Trophoblast cell (in vitro differentiated cells and primary cell): ENCODE measurements at regions not wholly inside any gene's neighbourhood (a gene's known extent, or its start where the extent isn't known, plus 50 kb on each side); places are given as distances from the start of the nearest gene placed in this dataset.

Experiments used
- DNase-seq, 2 donors: peaks; one replicate each; pipeline ENCODE4 v3.0.0-alpha.2; 2016
- H2AFZ ChIP-seq: 2 replicates; pipeline ENCODE4 v1.6.1; 2013; ENCODE audit warnings: low read length, moderate library complexity, mild to moderate bottlenecking; ENCODE audit not compliant: insufficient read depth, poor library complexity
- H2AK5ac ChIP-seq: 2 replicates; pipeline ENCODE4 v1.6.1; 2013; ENCODE audit warnings: mild to moderate bottlenecking, low read length
- H2BK120ac ChIP-seq: 2 replicates; pipeline ENCODE4 v1.6.1; 2013; ENCODE audit warnings: low read length, mild to moderate bottlenecking, moderate library complexity; ENCODE audit not compliant: insufficient read depth, poor library complexity
- H2BK12ac ChIP-seq: 2 replicates; pipeline ENCODE4 v1.6.1; 2013; ENCODE audit warnings: mild to moderate bottlenecking, low read length, moderate library complexity
- H2BK5ac ChIP-seq: 2 replicates; pipeline ENCODE4 v1.6.1; 2013; ENCODE audit warnings: low read length, low read depth, moderate library complexity, mild to moderate bottlenecking; ENCODE audit not compliant: poor library complexity
- H3K14ac ChIP-seq: 2 replicates; pipeline ENCODE4 v1.6.1; 2013; ENCODE audit warnings: mild to moderate bottlenecking, low read length
- H3K18ac ChIP-seq: 2 replicates; pipeline ENCODE4 v1.6.1; 2013; ENCODE audit warnings: mild to moderate bottlenecking, low read length
- H3K23ac ChIP-seq: 2 replicates; pipeline ENCODE4 v1.6.1; 2013; ENCODE audit warnings: low read length
- H3K27ac ChIP-seq: 2 replicates; pipeline ENCODE4 v1.5.1; 2013; ENCODE audit warnings: low read depth, mild to moderate bottlenecking, inconsistent platforms, low read length, moderate library complexity
- H3K27me3 ChIP-seq: 2 replicates; pipeline ENCODE4 v1.6.1; 2013; ENCODE audit warnings: inconsistent platforms, mild to moderate bottlenecking, low read length, moderate library complexity; ENCODE audit not compliant: insufficient read depth
- H3K36me3 ChIP-seq, 2 experiments: 1 replicate in 1 of 2; 2 replicates in 1 of 2; pipeline ENCODE4 v1.6.1; 2013; ENCODE audit warnings: low read length in 2 of 2, mild to moderate bottlenecking in 2 of 2, moderate library complexity in 1 of 2; ENCODE audit not compliant: insufficient read depth in 2 of 2, control insufficient read depth in 1 of 2
- H3K4ac ChIP-seq: 2 replicates; pipeline ENCODE4 v1.6.1; 2013; ENCODE audit warnings: low read depth, mild to moderate bottlenecking, low read length, moderate library complexity
- H3K4me1 ChIP-seq, 2 experiments: 1 replicate in 1 of 2; 2 replicates in 1 of 2; pipeline ENCODE4 v1.6.1; 2013; ENCODE audit warnings: low read length in 2 of 2, mild to moderate bottlenecking in 2 of 2, moderate library complexity in 1 of 2; ENCODE audit not compliant: insufficient read depth in 2 of 2, control insufficient read depth in 1 of 2
- H3K4me2 ChIP-seq: 2 replicates; pipeline ENCODE4 v1.6.1; 2013; ENCODE audit warnings: inconsistent platforms, mild to moderate bottlenecking, low read length, moderate library complexity
- H3K4me3 ChIP-seq: 2 replicates; pipeline ENCODE4 v1.5.1; 2013; ENCODE audit warnings: mild to moderate bottlenecking, low read depth, low read length, inconsistent platforms
- H3K79me1 ChIP-seq: one replicate; pipeline ENCODE4 v1.6.1; 2013; ENCODE audit warnings: low read length
- H3K79me2 ChIP-seq: 2 replicates; pipeline ENCODE4 v1.6.1; 2013; ENCODE audit warnings: low read length, mild to moderate bottlenecking; ENCODE audit not compliant: control insufficient read depth, insufficient read depth, poor library complexity
- H3K9ac ChIP-seq: 2 replicates; pipeline ENCODE4 v1.6.1; 2013; ENCODE audit warnings: mild to moderate bottlenecking, low read length
- H3K9me3 ChIP-seq: 2 replicates; pipeline ENCODE4 v1.6.1; 2013; ENCODE audit warnings: low read depth, mild to moderate bottlenecking, control low read depth, inconsistent platforms, low read length; ENCODE audit not compliant: insufficient read depth
- H4K12ac ChIP-seq: 2 replicates; pipeline ENCODE4 v1.6.1; 2013; ENCODE audit warnings: low read depth, mild to moderate bottlenecking, low read length, moderate library complexity
- H4K8ac ChIP-seq: 2 replicates; pipeline ENCODE4 v1.6.1; 2013; ENCODE audit warnings: low read depth, mild to moderate bottlenecking, low read length, moderate library complexity
- H4K91ac ChIP-seq: one replicate; pipeline ENCODE4 v1.6.1; 2013; ENCODE audit warnings: low read depth, mild to moderate bottlenecking, low read length, moderate library complexity
- WGBS: extraction: QIAGEN DNeasy Blood & Tissue Kit; methylation state at CpG from one replicate; pipeline ENCODE4 v1.1.7; 2013; ENCODE audit warnings: missing lambda C conversion rate; ENCODE audit not compliant: insufficient read length, insufficient coverage; ENCODE audit errors: extremely low coverage; 5-methylcytosine and 5-hydroxymethylcytosine counted together

DNA sequence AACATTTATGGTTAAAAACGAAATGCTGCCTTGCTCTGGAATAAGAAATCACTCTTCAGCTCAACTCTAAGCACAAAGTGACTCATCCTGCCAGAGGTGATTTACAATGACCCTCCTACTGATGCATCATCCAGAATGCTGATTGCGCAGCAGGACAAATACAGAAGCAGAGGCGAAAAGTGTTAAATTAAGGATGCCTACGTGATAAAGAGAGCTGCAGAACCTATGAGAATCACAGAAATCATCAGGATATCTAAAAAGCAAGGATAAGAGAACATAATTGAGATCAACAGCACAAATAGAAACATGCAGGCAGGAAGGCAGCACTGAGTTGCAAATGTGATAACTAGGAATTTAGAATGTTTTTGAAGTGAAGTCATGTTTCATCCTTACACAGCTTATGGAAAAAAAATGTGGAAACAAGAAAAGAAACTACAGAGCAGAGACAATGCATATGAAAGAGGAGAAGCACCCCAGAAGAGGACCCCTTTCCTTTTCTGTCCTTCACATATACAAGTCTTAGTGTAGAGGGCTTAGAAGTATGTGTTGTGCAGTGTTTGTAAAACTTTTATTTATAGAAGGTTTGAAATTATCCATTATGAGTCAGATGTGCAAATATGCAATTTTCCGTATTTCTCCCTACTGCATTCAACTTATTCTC is 188.4 kb downstream of the SLC7A11 start:
- no peak overlapping the region for H3K18ac ChIP-seq
- H2AFZ ChIP-seq = no peak overlapping the region
- no peak overlapping the region for H4K91ac ChIP-seq
- H3K79me1 ChIP-seq = no peaks in the 10 kb centered on the region
- H2BK120ac ChIP-seq = no peak overlapping the region
- no peak overlapping the region for H3K14ac ChIP-seq
- H2BK12ac ChIP-seq = no peak overlapping the region
- H3K36me3 ChIP-seq = no peaks in the 10 kb centered on the region
- no peak overlapping the region for H3K23ac ChIP-seq
- no peak overlapping the region for H3K4ac ChIP-seq
- H3K9me3 ChIP-seq = no peaks in the 10 kb centered on the region
- no peak overlapping the region for H4K12ac ChIP-seq
- H2BK5ac ChIP-seq = no peak overlapping the region
- H3K79me2 ChIP-seq = no peaks in the 10 kb centered on the region
- H3K4me1 ChIP-seq = peaks cover 0 to 2% of the 10 kb centered on the region in 2 experiments
- no peak overlapping the region for H3K27ac ChIP-seq
- H3K9ac ChIP-seq = no peak overlapping the region
- no peak overlapping the region for H2AK5ac ChIP-seq
- no peak overlapping the region for H3K4me3 ChIP-seq
- peak; percentile 85 to 88 for DNase-seq
- H4K8ac ChIP-seq = no peak overlapping the region
- no CpG with 5 or more reads among the region's 5 CpGs for WGBS
- no peaks in the 10 kb centered on the region for H3K27me3 ChIP-seq
- no peak overlapping the region for H3K4me2 ChIP-seq

DNA sequence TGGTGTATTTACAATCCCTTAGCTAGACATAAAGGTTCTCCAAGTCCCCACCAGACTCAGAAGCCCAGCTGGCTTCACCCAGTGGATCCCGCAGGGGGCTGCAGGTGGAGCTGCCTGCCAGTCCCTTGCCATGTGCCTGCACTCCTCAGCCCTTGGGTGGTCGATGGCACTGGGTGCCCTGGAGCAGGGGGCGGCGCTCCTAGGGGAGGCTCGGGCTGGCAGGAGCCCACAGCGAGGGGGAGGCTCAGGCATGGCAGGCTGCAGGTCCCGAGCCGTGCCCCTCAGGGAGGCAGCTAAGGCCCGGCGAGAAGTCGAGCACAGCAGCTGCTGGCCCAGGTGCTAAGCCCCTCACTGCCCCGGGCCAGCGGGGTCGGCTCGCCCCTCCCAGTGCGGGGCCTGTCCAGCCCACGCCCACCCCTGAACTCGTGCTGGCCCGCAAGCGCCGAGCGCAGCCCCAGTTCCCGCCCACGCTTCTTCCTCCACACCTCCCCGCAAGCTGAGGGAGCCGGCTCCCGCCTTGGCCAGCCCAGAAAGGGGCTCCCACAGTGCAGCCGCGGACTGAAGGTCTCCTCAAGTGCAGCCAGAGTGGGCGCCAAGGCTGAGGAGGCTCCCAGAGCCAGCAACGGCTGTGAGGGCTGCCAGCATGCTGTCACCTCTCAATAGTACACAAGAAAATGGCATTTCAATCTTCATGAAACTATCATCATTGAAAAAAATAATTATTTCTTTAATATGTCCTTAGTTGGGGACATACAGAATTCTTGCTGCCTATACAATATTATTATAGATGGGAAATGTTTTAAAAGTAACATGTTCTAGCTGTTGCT is 189.1 kb downstream of the SLC7A11 start:
- Histone ChIP-seq H2AFZ (no peak overlapping the region), H3K79me1 (no peaks in the 10 kb centered on the region), H3K18ac (no peak overlapping the region), H3K9ac (no peak overlapping the region), H4K8ac (no peak overlapping the region), H3K4me3 (no peak overlapping the region), H2AK5ac (no peak overlapping the region), H3K4ac (no peak overlapping the region), H3K9me3 (no peaks in the 10 kb centered on the region), H3K79me2 (no peaks in the 10 kb centered on the region), H3K36me3 (no peaks in the 10 kb centered on the region), H2BK12ac (no peak overlapping the region), H3K4me2 (no peak overlapping the region), H3K4me1 (peaks cover 0 to 2% of the 10 kb centered on the region in 2 experiments), H3K27me3 (no peaks in the 10 kb centered on the region), H3K23ac (no peak overlapping the region), H4K12ac (no peak overlapping the region), H3K27ac (peak overlapping the region; percentile 9), H3K14ac (no peak overlapping the region), H2BK5ac (no peak overlapping the region), H2BK120ac (no peak overlapping the region), H4K91ac (peak overlapping the region; percentile 42)
- WGBS = no CpG with 5 or more reads among the region's 31 CpGs
- no peak for DNase-seq

GRCh38 chr4:138051157-138051556 is 191.0 kb downstream of the SLC7A11 start:
- no peak overlapping the region for H2AFZ ChIP-seq

GRCh38 chr4:138050601-138051000 is 191.5 kb downstream of the SLC7A11 start:
- no CpG with 5 or more reads among the region's 6 CpGs for WGBS
- Histone ChIP-seq H3K18ac (no peak overlapping the region), H3K27me3 (no peaks in the 10 kb centered on the region), H4K91ac (no peak overlapping the region), H3K9me3 (peaks cover 2% of the 10 kb centered on the region), H4K8ac (no peak overlapping the region), H3K4me2 (no peak overlapping the region), H3K14ac (no peak overlapping the region), H3K27ac (no peak overlapping the region), H2BK5ac (no peak overlapping the region), H3K4me3 (no peak overlapping the region), H2AK5ac (no peak overlapping the region), H2BK12ac (no peak overlapping the region), H2AFZ (no peak overlapping the region), H3K4ac (no peak overlapping the region), H3K79me2 (no peaks in the 10 kb centered on the region), H2BK120ac (no peak overlapping the region), H3K9ac (no peak overlapping the region), H3K23ac (no peak overlapping the region), H4K12ac (no peak overlapping the region), H3K4me1 (peaks cover 0 to 2% of the 10 kb centered on the region in 2 experiments), H3K36me3 (no peaks in the 10 kb centered on the region), H3K79me1 (no peaks in the 10 kb centered on the region)
- no peak for DNase-seq

More at GRCh38 chr4:138051157-138051556, 191.0 kb downstream of the SLC7A11 start:
- no peak for DNase-seq
- Histone ChIP-seq H3K4ac (no peak overlapping the region), H3K27ac (no peak overlapping the region), H3K4me1 (peaks cover 0 to 2% of the 10 kb centered on the region in 2 experiments), H3K14ac (no peak overlapping the region), H4K8ac (no peak overlapping the region), H3K4me2 (no peak overlapping the region), H3K23ac (no peak overlapping the region), H2BK5ac (no peak overlapping the region), H3K79me2 (no peaks in the 10 kb centered on the region), H4K12ac (no peak overlapping the region), H3K36me3 (no peaks in the 10 kb centered on the region), H3K18ac (no peak overlapping the region), H2BK12ac (no peak overlapping the region), H3K27me3 (no peaks in the 10 kb centered on the region), H4K91ac (no peak overlapping the region), H3K9ac (no peak overlapping the region), H3K4me3 (no peak overlapping the region), H3K79me1 (no peaks in the 10 kb centered on the region), H2BK120ac (no peak overlapping the region), H3K9me3 (peaks cover 2% of the 10 kb centered on the region), H2AK5ac (no peak overlapping the region)
- no CpG with 5 or more reads among the region's 3 CpGs for WGBS
